ENCODE measurements at regions not wholly inside any gene's neighbourhood (a gene's known extent, or its start where the extent isn't known, plus 50 kb on each side); places are given as distances from the start of the nearest gene placed in this dataset.

DNA sequence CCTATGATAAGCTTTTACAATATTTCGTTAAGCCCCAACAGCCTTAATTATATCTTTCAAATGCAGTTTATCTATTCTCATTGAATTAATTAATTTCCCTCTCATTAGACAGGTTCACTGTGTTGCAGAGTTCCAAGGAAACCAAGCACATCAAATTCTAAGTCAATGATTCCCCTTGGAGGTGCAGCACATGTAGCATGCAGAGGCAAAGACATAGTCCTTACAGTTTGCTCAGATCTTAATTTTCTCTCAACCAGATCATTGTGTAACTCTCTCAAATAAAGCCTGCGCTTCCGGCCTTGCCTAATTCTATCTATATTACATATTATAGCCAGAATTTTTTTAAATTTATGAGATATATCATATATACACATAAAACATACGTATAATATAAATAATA lies 205.4 kb downstream of the GRIA2 start:
- H3K27ac ChIP-seq, result no peak overlapping the region
- TF ChIP-seq, protein P1, sequence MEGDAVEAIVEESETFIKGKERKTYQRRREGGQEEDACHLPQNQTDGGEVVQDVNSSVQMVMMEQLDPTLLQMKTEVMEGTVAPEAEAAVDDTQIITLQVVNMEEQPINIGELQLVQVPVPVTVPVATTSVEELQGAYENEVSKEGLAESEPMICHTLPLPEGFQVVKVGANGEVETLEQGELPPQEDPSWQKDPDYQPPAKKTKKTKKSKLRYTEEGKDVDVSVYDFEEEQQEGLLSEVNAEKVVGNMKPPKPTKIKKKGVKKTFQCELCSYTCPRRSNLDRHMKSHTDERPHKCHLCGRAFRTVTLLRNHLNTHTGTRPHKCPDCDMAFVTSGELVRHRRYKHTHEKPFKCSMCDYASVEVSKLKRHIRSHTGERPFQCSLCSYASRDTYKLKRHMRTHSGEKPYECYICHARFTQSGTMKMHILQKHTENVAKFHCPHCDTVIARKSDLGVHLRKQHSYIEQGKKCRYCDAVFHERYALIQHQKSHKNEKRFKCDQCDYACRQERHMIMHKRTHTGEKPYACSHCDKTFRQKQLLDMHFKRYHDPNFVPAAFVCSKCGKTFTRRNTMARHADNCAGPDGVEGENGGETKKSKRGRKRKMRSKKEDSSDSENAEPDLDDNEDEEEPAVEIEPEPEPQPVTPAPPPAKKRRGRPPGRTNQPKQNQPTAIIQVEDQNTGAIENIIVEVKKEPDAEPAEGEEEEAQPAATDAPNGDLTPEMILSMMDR (conservative IDR thresholded peaks at IDR 0.05), result no peak
- no peak for TF ChIP-seq ZFX (IDR thresholded peaks at IDR 0.05)

DNA sequence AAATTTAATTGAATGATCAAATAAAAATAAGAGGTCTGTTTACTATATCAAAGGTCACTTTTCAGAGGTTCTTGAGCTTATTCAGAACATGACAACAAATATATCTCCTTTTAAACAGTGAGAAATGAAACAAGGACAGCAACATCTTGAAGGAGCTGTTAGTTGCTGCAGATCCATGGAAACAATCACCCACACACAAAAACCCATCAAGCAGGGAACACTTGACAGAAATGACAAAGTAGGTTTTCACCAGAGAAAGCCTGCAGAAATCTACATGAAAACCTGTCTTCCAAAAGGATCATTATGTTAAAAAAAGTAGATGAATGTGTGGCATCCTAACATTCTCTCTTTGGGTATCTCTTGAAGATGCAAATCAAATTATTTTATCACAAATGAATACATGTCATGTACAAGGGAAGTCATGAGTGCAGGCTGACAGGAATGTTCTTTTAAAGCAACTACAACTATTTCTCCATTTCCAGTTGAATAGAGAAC lies 203.0 kb downstream of the GRIA2 start:
- TF ChIP-seq, protein P1 (conservative IDR thresholded peaks at IDR 0.05), result no peak
- no peak for TF ChIP-seq ZFX (IDR thresholded peaks at IDR 0.05)
- no peak overlapping the region for H3K27ac ChIP-seq

DNA sequence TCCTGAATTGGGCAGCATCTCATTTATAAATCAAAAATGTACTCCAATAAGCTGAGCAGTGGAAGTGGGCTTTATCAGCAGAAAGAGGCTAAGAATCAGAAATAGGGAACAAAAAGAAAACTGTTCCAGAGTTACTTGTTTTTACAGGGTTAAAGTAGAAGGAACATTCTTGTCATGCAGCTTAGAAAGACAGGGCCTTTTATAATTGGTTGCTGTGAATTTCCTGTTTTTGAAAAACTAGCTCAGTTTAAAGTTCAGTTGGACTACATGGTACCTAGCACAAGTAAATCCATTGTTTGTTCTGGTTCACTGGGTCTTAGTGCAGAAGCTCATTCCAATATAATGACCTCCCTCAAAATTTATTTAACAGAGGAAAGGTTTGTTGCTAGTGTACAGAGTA lies 200.8 kb downstream of the GRIA2 start:
- H3K27ac ChIP-seq, result no peak overlapping the region
- TF ChIP-seq ZFX (IDR thresholded peaks at IDR 0.05), result no peak
- TF ChIP-seq, protein P1 (conservative IDR thresholded peaks at IDR 0.05), result no peak

Measured in C4-2B (cell line).